Activated CD4-positive, alpha-beta T cell treated with anti-CD3 and anti-CD28 coated beads, Interleukin-2, amount 50 U/mL, for 24 hours (primary cell): ENCODE measurements at regions not wholly inside any gene's neighbourhood (a gene's known extent, or its start where the extent isn't known, plus 50 kb on each side); places are given as distances from the start of the nearest gene placed in this dataset.

ENCODE experiments used
- DNase-seq, 2 donors: peaks; one replicate each; pipeline ENCODE4 v3.0.0-alpha.2; 2020; ENCODE audit warnings: low read depth in 1 of 2, low spot score in 1 of 2

DNA sequence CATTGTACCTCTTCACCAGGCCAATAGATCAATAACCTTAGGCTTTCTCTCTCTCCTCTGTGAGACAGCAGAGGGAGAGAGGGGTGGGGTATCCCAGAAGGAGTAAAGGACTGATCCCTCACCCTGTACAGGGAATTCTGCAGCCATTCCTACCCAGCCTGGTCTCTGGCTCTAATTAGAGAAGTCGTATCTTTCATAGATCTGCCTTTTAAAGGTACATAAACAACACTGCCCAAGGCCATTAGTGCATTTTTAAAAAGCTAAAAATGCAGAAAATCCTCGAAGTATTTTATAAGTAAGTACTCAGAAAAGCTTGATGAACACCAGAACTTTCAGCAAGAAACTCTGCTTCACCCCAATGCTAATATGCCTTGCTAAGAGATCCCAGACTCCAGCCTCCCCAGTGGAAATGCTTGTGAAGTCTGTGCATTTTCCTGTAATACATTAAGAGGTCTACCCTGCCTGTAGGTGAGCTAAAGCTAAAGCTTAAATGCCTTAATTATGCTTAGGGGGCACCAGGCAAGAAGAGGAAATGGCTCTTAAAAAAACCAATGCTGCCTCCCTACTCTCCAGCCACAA is 200.0 kb upstream of the ANKRD55 start:
- no peak for DNase-seq

GRCh38 chr5:56432321-56432720 is 199.2 kb upstream of the ANKRD55 start:
- DNase-seq, result no peak

DNA sequence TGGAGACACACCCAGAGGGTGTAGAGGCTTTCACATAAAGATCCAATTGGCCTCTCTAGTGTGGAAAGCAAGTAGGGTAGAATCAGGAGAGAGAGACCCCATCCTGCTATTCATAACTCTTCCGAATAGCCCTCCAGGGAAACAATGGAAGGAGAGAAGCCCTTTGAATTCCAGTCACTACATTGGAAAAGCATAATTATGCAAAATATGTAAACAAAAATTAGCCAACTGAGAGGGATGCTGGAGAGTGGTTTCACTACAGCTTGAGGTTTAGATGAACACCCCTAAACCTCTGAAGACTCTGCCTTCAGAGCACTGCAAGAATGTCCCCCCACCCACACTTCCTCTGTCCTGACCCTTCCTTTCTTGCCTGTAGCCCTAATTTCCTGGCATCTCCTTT is 197.3 kb upstream of the ANKRD55 start:
- no peak for DNase-seq

DNA sequence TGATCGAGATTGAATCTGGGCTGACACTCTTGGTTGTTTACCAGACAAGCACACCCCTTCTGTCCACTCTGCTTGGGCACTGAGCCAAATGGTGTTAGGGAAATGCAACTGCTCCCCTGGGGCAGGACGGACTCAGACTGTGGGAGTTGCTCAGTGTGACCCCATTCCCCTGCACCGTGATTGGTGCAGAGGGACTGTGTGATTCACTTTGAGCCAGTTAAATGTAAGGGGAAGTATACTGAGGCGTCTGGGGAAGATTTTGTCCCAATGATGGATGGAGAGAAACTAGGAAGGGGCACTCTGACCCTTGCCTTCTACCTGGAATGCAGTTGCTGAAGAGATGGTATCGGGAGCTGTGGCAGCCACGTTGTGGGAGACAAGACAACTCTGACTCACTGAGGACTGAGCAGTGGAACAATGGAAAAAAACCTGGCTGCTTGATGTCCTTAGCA is 196.0 kb upstream of the ANKRD55 start:
- no peak for DNase-seq

- DNase-seq, result no peak
These were observed 193.6 kb upstream of the ANKRD55 start for GRCh38 chr5:56426693-56427092.

DNA sequence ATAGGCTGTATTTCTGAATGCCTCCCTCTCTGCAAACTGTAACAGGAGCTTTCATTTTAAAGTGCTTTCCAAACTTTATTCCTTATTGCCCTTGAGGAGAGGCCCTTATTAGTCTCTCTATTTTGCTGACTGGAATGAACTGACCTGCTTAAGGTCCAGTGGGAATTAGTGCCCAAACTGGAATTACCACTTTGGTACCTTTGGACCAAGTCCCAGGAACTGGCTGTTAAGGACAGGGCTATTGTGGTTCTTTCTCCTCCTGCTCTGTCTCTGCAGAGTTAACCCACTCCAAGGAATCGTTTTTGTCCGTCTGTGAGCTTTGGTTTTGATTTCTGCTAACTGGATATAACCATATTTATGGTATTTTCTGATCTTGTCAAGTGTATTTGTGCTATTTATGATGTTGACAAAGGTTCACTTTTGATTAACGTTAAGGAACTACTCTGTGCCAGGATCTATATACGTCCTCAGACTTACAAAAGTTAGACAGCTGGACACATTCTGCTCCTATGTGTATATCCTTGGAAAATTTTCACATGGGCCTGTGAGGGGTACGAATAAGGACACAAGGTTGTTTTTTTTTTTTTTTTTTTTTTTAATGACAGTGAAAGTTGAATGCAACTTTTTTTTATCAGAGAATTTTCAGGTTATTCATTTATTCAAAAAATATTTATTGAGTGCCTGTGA is 189.1 kb upstream of the ANKRD55 start:
- no peak for DNase-seq

DNA sequence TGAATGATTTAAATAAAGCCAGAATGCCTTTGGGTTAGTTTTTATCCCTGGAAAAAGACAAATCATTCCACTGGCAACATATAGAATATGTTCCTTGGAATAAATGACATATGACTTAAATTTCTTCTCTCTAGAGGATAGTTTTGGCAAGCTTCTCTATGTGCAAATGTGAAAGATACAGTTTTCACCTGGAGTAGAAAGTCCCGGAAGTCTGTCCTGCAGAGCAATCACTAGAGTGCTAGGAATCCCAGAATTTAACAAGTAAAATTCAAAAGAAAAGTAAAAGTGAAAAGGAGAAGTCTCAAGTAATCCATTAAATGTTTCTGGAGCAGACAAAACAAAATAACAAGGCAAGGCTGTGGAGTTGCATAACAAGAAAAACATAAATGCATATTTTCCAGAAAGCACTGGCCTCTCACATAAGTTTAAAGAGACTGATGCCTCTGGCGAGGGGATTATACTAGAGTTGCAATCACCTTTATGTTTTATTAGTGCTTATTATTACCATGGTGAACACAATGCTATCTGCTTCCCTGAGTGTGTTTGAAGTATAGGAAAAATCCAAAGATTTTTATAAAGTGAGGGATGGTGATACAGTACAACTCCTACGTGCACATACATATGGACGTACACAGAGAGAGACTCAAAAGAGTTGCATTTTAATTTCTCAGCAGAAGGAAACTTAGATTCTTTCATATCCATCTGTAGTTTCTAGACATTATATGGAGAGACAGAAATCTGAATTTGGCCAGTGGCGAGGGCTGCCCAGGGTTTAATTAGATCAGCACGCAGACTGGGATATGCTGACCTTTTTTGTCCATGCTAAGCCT is 188.3 kb upstream of the ANKRD55 start:
- DNase-seq, result no peak

DNA sequence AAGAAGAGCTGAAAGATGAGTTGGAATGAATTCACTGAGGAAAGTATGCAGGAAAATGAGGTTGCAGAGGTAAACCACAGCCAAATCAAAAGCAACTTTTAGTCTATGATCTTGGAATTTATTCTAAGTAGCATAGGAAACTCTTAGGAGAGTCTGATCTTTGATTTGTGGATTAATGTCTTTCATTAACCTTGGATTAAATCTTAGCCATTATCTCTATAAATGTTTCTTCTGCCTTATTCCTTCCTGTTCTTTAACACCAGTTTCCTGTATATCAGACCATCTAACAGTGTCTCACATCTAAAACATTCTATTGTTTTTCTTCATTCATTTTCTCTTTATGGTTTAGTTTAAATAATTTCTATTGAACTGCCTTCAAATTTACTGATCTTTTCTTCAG is 187.2 kb upstream of the ANKRD55 start:
- no peak for DNase-seq

DNA sequence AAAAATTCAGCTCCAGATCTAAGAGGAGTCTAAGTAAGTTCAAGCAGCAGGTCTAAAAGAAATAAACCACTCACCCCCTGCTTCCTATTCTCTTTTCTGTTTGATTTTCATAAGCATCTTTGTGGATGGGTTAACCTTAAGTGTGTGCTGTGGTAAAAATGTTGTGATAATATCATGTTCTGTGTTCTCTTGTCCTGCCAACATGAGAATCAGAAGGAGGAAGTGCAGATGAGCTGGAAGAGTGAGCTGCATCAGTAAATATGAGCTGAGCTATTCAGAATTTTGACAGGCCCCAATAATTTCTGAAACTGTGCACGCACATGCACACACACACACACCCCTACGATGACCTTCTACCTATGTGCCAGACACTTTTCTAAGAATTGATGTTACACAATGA is 186.5 kb upstream of the ANKRD55 start:
- no peak for DNase-seq

GRCh38 chr5:56415356-56415765 is 182.2 kb upstream of the ANKRD55 start:
- DNase-seq, result no peak

- no peak for DNase-seq
These were observed 180.9 kb upstream of the ANKRD55 start for GRCh38 chr5:56414066-56414465.

DNA sequence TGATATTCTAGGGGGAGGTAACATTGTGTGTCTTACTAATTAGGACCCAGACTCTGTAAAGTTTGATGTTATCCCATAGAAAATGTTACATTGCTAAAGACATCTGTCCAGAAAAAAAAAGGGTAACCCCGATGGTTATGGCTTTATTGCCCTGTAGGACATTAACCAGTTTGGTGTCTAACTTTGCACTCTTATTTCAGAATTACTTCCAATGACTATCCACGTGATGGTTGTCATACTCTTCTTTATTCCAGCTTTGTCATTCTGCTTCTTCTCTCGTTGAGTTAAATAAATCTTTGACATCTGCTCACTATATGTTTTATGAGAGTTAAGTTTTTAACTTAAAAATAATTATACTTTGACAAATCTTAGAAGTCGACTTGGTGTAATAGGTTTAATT is 180.4 kb upstream of the ANKRD55 start:
- DNase-seq, result no peak

- DNase-seq, result no peak
These were observed 179.7 kb upstream of the ANKRD55 start for GRCh38 chr5:56412601-56413379.

GRCh38 chr5:56410696-56411095 is 177.6 kb upstream of the ANKRD55 start:
- no peak for DNase-seq

DNA sequence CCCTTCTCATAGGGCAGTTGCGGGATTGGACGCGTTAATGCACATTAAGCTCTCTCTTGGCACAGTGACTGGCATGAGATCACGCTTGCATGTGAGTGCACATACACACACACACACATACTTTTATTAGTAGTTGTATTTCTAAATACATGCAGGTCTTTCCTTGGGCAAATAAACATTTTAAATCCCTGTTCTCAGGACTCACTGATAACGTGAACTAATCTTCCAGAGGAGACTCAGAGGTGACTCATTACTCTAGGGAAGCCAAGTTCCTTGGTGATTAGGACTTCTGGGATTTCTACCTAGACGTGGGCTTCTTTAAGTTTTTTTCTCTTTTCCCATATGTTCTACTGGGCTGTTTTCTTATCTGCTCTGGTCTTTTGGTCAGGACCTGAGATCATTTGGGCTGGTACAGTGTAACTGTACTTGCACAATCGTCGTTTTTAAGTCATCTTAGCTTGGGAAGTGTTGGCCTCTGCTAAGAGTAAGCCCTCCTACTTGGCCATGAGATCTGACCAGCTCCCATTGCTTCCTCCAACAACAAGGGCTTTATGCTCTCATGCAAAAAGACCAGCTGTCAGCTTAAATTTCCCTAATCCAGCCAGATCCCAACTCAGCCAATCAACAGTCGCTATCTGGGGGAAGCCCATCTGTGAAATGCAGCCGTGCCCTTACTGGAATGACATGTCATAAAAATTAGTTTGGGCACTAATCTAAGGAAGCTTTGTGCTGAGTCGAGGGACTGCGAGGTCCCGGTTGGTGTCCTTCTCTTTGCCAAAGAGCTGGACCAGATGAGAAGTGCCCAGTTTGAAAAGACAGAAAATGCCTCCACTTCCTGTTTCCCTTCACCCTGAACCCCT is 176.4 kb upstream of the ANKRD55 start:
- DNase-seq, result no peak

- DNase-seq, result no peak
These were observed 173.7 kb upstream of the ANKRD55 start for GRCh38 chr5:56406838-56407237.

DNA sequence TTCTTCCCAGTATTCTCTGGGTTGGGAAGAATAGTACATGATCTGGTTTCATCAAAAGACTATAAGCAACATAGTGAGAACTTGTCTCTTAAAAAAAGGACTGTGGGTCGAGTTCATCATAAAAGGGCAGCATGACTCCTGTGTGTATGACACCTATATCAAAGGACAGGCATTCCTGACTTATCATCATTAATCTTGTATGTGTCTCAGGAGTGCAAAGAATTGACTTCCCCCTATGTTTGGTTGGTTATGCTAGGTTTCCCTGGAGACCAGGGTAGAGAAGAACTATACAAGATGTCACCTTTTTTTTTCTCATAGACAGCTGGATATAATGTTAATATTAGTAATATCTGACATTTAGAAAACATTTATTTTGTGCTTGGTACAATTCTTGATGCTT is 173.1 kb upstream of the ANKRD55 start:
- no peak for DNase-seq

GRCh38 chr5:56405116-56405908 is 172.2 kb upstream of the ANKRD55 start:
- DNase-seq, result no peak

DNA sequence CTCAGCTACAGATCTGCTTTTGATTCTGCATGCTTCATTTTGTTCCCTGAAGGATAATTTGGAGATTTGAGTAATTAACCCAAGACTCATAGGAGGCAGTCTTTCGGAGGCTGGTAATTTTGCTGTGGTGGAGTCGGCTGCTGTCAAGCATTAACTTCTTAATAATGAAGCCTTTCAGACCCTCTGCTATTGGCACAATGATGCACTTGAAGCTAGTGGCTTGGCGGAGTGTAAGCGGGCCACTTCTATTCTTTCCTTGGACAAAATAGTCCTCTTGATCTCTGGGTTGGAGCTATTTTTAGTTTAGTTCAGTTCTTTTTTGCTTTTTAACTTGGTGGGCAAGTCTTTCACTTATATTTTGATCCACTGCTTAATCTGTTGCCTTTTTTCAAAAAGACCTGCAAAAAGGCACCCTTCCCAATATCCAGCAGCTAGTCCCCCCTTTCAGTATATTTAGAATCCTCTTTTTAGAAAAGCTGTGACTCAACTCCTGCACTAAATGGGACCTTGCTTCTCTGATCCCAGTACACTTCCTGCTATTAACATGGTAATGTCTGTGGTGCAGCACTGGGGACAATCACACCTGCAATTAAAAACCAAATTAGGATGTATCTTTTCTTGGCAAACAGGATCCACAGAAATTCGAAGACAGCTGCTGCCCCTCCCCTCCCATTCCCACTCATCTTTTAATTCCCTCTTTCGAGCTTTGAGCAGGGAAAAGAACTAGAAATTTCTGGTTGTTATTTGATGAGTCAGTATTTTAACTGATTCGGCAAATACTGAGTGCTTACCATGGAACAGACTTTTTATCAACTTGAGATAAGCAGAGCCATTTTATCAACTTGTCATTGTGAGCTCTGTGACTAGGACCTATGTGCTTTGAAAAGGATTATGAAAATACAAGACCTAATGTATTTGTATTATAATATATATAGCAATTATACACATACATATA is 169.4 kb upstream of the ANKRD55 start:
- DNase-seq, result no peak
